ENCODE measurements at regions not wholly inside any gene's neighbourhood (a gene's known extent, or its start where the extent isn't known, plus 50 kb on each side); places are given as distances from the start of the nearest gene placed in this dataset.

- DNase-seq: no peak
Measured at GRCh38 chr3:31405515-31405914, 127.2 kb upstream of the STT3B start.

- DNase-seq: no peak
Measured at GRCh38 chr3:31406896-31407295, 125.8 kb upstream of the STT3B start.

- DNase-seq: no peak
Measured at GRCh38 chr3:31407665-31408064, 125.1 kb upstream of the STT3B start.

GRCh38 chr3:31408720-31409119 is 124.0 kb upstream of the STT3B start:
- no peak for DNase-seq

- DNase-seq: no peak
Measured at GRCh38 chr3:31409389-31409788, 123.3 kb upstream of the STT3B start.

- no peak for DNase-seq
Measured at GRCh38 chr3:31409866-31410265, 122.9 kb upstream of the STT3B start.

GRCh38 chr3:31410411-31410810 is 122.3 kb upstream of the STT3B start:
- no peak for DNase-seq

GRCh38 chr3:31412832-31413231 is 119.9 kb upstream of the STT3B start:
- no peak for DNase-seq

GRCh38 chr3:31413515-31413914 is 119.2 kb upstream of the STT3B start:
- DNase-seq: no peak

- DNase-seq: no peak
Measured at GRCh38 chr3:31416980-31417379, 115.7 kb upstream of the STT3B start.

GRCh38 chr3:31417486-31417885 is 115.2 kb upstream of the STT3B start:
- DNase-seq: no peak

- DNase-seq: no peak
Measured at GRCh38 chr3:31420311-31420710, 112.4 kb upstream of the STT3B start.

- DNase-seq: no peak
Measured at GRCh38 chr3:31421314-31422048, 111.2 kb upstream of the STT3B start.

GRCh38 chr3:31422237-31422636 is 110.5 kb upstream of the STT3B start:
- no peak for DNase-seq

GRCh38 chr3:31423482-31423881 is 109.2 kb upstream of the STT3B start:
- DNase-seq: no peak

- no peak for DNase-seq
Measured at GRCh38 chr3:31425401-31425800, 107.3 kb upstream of the STT3B start.

- DNase-seq: no peak
Measured at GRCh38 chr3:31427623-31428022, 105.1 kb upstream of the STT3B start.

- DNase-seq: no peak
Measured at GRCh38 chr3:31431321-31431720, 101.4 kb upstream of the STT3B start.

GRCh38 chr3:31432897-31433678 is 99.6 kb upstream of the STT3B start:
- DNase-seq: no peak

GRCh38 chr3:31433679-31433992 is 99.1 kb upstream of the STT3B start:
- DNase-seq: no peak

GRCh38 chr3:31434819-31435218 is 97.9 kb upstream of the STT3B start:
- no peak for DNase-seq

GRCh38 chr3:31436830-31437229 is 95.9 kb upstream of the STT3B start:
- no peak for DNase-seq

- no peak for DNase-seq
Measured at GRCh38 chr3:31438742-31439141, 94.0 kb upstream of the STT3B start.

GRCh38 chr3:31439890-31440750 is 92.6 kb upstream of the STT3B start:
- DNase-seq: no peak

All from activated CD4-positive, alpha-beta T cell treated with anti-CD3 and anti-CD28 coated beads, Interleukin-2, amount 50 U/mL, for 4 hours (primary cell).